GM19438 (cell line): ENCODE measurements at regions not wholly inside any gene's neighbourhood (a gene's known extent, or its start where the extent isn't known, plus 50 kb on each side); places are given as distances from the start of the nearest gene placed in this dataset.
"Not testable (repeated sequence)": the region's sequence is repeated elsewhere in the genome, so short reads cannot be mapped to it uniquely, and the experiment has no call there.

Experiments
- ATAC-seq: cut with Tn5 transposase; IDR thresholded peaks from one replicate; pipeline ENCODE4 v1.9.1; 2021; ENCODE audit warnings: low read depth; ENCODE audit not compliant: unreplicated experiment

- ATAC-seq, result no peak
Measured at GRCh38 chrX:46178763-46179162, 366.5 kb downstream of the ZNF674 start.

GRCh38 chrX:46173159-46173558 lies 372.1 kb downstream of the ZNF674 start:
- ATAC-seq, result no peak

- ATAC-seq, result not testable (repeated sequence)
Measured at GRCh38 chrX:46171457-46171856, 373.8 kb downstream of the ZNF674 start.

- ATAC-seq, result no peak
Measured at GRCh38 chrX:46169808-46170207, 375.4 kb downstream of the ZNF674 start.

- no peak for ATAC-seq
Measured at GRCh38 chrX:46168254-46168653, 377.0 kb downstream of the ZNF674 start.

- no peak for ATAC-seq
Measured at GRCh38 chrX:46165866-46166265, 379.4 kb downstream of the ZNF674 start.

GRCh38 chrX:46165411-46165810 lies 379.8 kb downstream of the ZNF674 start:
- ATAC-seq, result no peak

- ATAC-seq, result no peak
Measured at GRCh38 chrX:46152756-46153155, 392.5 kb downstream of the ZNF674 start.

- not testable (repeated sequence) for ATAC-seq
Measured at GRCh38 chrX:46151332-46151731, 393.9 kb downstream of the ZNF674 start.

- ATAC-seq, result no peak
Measured at GRCh38 chrX:46144566-46144965, 400.7 kb downstream of the ZNF674 start.

GRCh38 chrX:46140272-46140671 lies 404.9 kb downstream of the ZNF674 start:
- ATAC-seq, result no peak

GRCh38 chrX:46130247-46130646 lies 415.0 kb downstream of the ZNF674 start:
- ATAC-seq, result no peak

- no peak for ATAC-seq
Measured at GRCh38 chrX:46125111-46125510, 420.1 kb downstream of the ZNF674 start.

- no peak for ATAC-seq
Measured at GRCh38 chrX:46117234-46117633, 428.0 kb downstream of the ZNF674 start.

- not testable (repeated sequence) for ATAC-seq
Measured at GRCh38 chrX:46087310-46087709, 457.9 kb downstream of the ZNF674 start.

- not testable (repeated sequence) for ATAC-seq
Measured at GRCh38 chrX:46080121-46080520, 465.1 kb downstream of the ZNF674 start.

GRCh38 chrX:46072791-46073190 lies 472.4 kb downstream of the ZNF674 start:
- no peak for ATAC-seq

- ATAC-seq, result no peak
Measured at GRCh38 chrX:46072372-46072771, 472.8 kb downstream of the ZNF674 start.

- ATAC-seq, result no peak
Measured at GRCh38 chrX:46070421-46070820, 474.8 kb downstream of the ZNF674 start.

- no peak for ATAC-seq
Measured at GRCh38 chrX:46059316-46059715, 485.9 kb downstream of the ZNF674 start.

- ATAC-seq, result no peak
Measured at GRCh38 chrX:46044486-46044885, 500.7 kb downstream of the ZNF674 start.

GRCh38 chrX:46040001-46040400 lies 505.2 kb downstream of the ZNF674 start:
- no peak for ATAC-seq

- no peak for ATAC-seq
Measured at GRCh38 chrX:46039526-46039925, 505.7 kb downstream of the ZNF674 start.
